ENCODE measurements at regions not wholly inside any gene's neighbourhood (a gene's known extent, or its start where the extent isn't known, plus 50 kb on each side); places are given as distances from the start of the nearest gene placed in this dataset.
"Not testable (repeated sequence)": the region's sequence is repeated elsewhere in the genome, so short reads cannot be mapped to it uniquely, and the experiment has no call there.

DNA sequence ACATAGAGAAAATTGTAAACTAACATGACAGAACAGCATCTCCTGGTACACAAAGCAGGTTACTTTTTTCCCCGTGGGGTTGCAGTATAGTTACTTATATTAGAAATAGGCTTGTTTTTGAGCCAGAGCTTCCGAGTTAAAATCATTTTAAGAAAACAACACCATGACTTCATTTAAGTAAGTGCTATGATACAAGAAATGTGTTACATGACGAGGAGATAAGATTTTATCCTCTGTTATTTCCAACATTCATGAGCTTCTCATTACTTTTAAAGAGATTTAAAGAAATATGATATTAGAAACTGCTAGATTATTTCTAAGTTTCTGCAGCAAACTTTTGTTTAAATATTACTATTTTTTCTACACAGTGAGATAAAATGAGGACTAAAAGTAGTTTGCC lies 968.7 kb downstream of the GATA3 start:
- no peak for DNase-seq (ENCODE audit: low read depth, low spot score)

DNA sequence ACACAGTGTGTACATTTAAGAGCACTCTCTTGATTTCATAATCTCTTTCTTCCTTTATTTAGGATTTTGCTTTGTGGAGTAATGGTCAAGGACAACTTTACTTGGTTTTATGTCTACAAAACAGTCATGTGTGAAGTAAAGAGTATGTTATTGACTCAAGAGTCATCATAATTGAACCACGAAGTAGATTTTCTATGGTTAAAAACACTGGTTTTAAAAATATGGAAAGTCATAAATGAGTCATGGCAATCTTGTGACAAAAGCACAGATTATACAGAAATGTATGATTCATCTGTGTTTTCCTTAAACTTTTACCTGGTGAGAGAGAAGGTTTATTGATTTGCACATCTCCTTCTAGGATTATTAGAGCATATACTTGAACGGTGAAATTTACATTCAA lies 969.7 kb downstream of the GATA3 start:
- no peak for DNase-seq (ENCODE audit: low read depth, low spot score)

DNA sequence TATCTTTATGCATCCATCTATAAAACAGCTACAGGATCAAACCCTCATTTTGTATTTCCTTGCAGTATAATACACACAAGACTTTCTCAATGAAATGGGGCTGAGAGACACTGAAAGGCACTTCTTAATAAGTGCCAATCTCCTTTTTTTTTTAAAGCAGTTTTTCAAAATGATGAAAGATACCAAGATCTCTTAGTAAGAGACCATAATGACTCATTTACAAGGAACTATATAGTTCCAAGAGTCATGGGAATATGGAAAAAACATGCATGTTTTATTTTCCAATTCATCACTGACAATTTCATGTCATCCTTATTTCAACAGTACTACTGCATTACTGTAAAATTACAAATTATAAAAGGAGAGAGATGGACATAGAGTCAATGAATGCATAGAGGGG lies 973.7 kb downstream of the GATA3 start:
- no peak for DNase-seq (ENCODE audit: low read depth, low spot score)

DNA sequence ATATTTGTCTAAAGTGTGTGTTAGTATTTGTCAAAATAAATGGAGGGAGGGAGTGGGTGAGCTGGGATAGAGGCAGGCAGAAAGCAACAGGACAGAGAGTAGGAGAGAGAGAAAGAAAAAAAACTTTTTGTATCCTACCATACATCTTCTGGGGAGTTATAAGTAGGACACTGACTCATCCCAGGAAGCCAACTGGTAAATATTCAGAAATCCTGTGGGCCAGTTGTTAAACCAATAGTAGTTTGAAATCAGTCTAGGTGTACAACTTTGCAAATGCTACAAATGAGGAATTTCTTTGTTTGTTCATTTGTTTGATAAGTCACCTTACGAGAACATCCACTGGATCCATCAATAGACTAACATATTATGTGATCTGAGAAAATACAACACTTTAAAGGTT lies 980.9 kb downstream of the GATA3 start:
- no peak for DNase-seq (ENCODE audit: low read depth, low spot score)

DNA sequence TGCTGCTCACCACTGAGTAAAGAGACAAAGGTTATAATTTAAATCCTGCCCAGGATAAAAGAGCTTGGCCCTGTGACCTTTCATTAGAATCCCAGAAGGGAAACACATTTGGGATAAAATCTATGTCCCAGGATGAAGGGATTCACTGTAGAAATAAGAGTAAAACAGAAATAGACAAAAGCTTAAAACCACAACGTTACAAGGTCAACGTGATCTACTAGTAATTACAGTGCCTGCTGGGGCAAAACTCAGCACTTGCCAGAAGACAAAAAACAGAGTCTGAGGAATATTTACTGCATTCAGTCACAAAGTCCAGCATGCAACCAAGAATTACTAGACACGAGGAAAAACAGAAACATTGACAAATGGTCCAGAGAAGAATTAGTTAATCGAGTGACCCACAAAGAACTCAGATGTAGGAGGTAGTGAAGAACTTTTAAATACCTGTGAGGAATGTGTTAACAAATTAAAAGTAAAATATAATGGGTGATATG lies 982.3 kb downstream of the GATA3 start:
- DNase-seq (ENCODE audit: low read depth, low spot score), result no peak

DNA sequence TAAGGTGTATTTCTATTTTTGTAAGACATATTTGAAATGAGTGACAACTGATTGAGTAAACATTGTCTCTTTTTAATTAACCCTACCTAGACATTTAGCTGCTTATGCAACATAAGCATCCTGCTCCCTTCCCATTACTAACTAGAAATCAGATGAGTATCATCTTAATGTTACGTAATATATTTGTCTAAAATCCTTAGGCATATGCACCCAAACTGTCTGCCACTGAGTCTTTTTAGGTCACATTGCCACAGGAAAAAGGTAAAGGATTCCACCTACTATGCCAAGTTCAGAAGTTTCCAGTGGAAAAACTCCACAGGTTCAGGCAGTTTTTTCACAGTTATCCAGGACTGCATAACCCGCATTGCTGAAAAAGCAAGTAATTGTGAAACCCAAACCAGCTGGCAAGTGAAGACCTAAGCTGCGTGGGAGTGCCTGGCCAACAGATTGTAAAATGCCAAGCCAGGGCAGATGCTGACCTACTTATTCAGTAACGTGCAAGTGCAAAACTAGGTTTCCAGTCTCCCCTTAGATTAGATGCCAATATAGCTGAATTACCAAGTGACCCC lies 983.7 kb downstream of the GATA3 start:
- no peak for DNase-seq (ENCODE audit: low read depth, low spot score)

- DNase-seq (ENCODE audit: low read depth, low spot score), result no peak
These were observed 989.0 kb downstream of the GATA3 start for GRCh38 chr10:9043466-9043865.

DNA sequence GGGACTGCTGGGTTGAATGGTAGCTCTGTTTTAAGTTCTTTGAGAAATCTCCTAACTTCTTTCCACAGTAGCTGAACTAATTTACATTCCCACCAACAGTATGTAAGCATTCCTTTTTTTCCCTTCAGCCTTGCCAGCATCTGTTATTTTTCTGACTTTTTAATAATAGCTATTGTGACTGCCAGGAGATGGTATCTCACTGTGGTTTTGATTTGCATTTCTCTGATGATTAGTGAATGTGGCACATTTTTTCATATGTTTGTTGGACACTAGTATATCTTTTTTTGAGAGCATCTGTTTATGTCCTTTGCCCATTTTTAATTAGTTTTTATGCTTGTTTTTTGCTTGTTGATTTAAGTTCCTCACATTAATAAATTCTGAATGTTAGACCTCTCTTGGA lies 990.8 kb downstream of the GATA3 start:
- no peak for DNase-seq (ENCODE audit: low read depth, low spot score)

- DNase-seq (ENCODE audit: low read depth, low spot score), result no peak
These were observed 997.0 kb downstream of the GATA3 start for GRCh38 chr10:9051328-9051974.

DNA sequence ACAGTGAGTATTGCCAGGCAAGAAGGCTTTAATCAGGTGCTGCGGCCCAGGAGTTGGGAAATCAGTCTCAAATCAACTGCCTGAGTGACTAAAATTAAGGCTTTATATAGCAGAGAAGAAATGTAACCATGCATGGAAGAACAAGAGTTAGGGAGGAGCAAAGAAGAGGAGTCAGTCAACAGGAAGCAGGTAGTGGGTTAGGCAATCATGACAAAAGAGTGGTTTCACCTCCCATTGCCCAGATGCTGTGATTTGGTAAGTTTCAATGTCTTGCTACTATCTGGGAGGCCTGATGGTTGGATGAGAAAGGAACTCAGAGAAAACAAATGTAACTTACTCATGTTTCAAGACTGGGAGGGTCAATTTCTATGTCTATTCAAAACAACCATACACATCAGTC lies 998.3 kb downstream of the GATA3 start:
- DNase-seq (ENCODE audit: low read depth, low spot score), result no peak

- no peak for DNase-seq (ENCODE audit: low read depth, low spot score)
These were observed 1002.0 kb downstream of the GATA3 start for GRCh38 chr10:9056521-9056920.

DNA sequence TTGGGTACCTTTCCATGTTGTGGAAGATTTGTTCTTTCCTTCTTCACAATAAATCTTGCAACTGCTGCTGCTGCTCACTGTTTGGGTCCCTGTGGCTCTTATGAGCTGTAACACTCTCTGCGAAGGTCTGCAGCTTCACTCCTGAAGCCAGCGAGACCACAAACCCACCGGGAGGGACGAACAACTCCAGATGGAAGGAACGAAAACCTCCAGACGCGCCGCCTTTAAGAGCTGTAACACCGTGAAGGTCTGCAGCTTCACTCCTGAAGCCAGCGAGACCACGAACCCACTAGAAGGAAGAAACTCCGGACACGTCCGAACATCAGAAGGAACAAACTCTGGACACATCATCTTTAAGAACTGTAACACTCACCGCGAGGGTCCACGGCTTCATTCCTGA lies 1002.8 kb downstream of the GATA3 start:
- DNase-seq (ENCODE audit: low read depth, low spot score), result not testable (repeated sequence)

GRCh38 chr10:9060314-9060713 lies 1005.8 kb downstream of the GATA3 start:
- no peak for DNase-seq (ENCODE audit: low read depth, low spot score)

DNA sequence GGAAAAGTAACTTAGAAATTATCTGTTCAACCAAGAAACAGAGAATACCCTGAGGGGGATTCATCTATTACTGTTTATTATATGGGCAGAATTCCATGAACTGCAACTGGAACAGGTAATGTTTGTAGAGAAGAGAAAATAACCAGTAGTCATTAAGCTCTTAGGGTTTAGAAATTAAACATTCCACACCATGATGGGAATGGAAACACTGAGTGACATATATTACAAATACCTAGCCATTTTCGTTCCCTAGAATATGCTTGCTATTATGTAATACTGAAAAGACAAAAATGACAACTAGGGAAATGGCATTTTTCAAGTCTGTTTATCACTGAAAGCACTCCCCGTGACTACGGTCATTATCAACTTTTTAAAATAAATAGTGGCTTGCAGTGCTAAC lies 1007.4 kb downstream of the GATA3 start:
- DNase-seq (ENCODE audit: low read depth, low spot score), result no peak

- no peak for DNase-seq (ENCODE audit: low read depth, low spot score)
These were observed 1011.7 kb downstream of the GATA3 start for GRCh38 chr10:9066152-9066551.

DNA sequence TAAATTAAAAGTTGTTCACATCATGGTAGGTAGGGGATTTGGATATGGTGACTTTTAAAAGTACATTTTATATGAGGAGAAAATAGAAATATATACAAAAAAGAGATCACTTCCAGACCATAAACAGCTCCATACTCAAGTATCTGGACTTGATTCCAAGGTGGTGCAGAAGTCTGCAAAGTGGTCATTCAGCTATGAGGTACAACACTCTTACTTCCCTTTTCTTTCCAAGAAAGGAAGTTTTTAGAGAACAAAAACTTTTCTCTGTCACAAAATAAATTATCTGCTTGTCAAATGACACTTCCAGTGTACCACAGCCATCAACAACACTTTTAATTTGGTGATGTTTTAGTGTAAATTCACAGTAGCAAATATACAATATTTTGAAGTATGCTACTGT lies 1013.5 kb downstream of the GATA3 start:
- DNase-seq (ENCODE audit: low read depth, low spot score), result no peak

- no peak for DNase-seq (ENCODE audit: low read depth, low spot score)
These were observed 1014.6 kb downstream of the GATA3 start for GRCh38 chr10:9069136-9069535.

GRCh38 chr10:9075420-9075819 lies 1020.9 kb downstream of the GATA3 start:
- no peak for DNase-seq (ENCODE audit: low read depth, low spot score)

GRCh38 chr10:9076066-9076465 lies 1021.6 kb downstream of the GATA3 start:
- no peak for DNase-seq (ENCODE audit: low read depth, low spot score)

GRCh38 chr10:9081253-9081652 lies 1026.8 kb downstream of the GATA3 start:
- DNase-seq (ENCODE audit: low read depth, low spot score), result no peak

DNA sequence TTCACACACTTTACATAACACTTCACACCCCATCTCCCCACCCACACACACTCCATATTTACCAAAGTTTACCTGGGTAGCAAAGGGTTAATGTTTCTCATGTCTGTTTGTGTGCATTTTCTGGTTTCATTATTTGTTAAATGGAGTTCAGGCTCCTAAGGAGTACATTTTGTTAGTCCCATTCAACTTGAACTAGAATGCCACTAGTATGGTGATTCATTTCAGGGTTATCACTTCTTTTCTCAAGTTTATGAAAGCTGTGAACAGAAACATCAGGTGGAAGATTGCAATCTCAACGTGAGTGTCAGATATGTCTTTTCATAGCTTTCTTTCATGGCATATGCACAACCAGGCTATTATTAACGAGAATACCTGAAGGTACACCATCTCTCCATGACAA lies 1027.5 kb downstream of the GATA3 start:
- no peak for DNase-seq (ENCODE audit: low read depth, low spot score)

DNA sequence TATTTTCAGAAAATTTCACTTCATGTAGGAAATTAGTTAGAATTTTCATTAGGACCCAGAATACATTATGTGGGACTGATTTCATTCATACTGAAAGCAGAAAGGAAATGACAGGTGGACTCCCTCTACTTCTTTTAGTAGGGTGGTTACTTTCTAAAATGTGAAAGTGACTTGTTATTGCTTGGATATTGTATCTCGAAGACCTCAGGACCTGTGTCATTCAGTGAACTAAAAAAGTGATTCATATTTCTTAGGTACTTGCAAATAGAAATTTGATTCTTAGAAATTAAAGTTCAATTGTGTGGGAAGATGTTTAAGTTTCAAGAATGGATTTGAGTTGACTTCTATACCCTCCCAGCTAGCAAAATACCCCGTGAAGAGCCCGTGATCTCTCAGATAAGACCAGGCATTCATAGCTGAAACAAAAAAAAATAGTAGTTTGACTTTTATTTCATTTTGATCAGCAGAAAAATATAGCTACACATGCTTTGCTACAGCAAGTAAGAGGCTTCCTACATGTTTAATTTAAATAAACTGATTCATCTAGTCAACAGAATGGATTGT lies 1037.1 kb downstream of the GATA3 start:
- no peak for DNase-seq (ENCODE audit: low read depth, low spot score)

DNA sequence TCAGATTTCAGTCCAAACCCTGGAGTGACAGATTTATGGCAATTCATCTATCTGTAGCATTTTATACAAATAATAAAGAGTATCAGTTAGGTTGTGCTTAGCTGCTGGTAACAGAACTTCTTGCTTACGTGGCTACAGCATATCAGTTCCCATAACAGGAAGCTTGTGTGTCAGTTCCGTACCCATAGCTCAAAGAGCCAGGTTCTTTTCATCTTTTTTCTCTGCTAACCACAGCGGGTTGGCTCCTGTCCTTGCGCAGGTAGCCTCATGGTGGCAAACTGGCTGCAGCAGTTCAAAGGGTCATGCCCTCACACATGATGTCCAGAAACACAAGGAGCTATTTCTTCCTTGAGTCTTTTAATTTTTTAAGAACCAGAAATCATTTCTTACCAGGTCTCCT lies 1041.8 kb downstream of the GATA3 start:
- no peak for DNase-seq (ENCODE audit: low read depth, low spot score)
